HepG2 (cell line): ENCODE measurements at regions not wholly inside any gene's neighbourhood (a gene's known extent, or its start where the extent isn't known, plus 50 kb on each side); places are given as distances from the start of the nearest gene placed in this dataset.

Experiments used
- ATAC-seq: fragments of 200-7000 bp; cut with Tn5 transposase; 3 replicates; pipeline ENCODE4 v1.9.1; 2020; ENCODE audit warnings: mild to moderate bottlenecking, moderate library complexity
- BruUV-seq: library from RNA; stranded (reverse); fragments of 400-500 nt; replicated peaks from 2 replicates; lab custom pipeline; 2021; lab: Mats Ljungman, UMichigan
- CTCF ChIA-PET: fragments of 300-600 bp; formaldehyde crosslinking; extraction: SDS; loops from one replicate; lab custom pipeline; 2021; ENCODE audit warnings: low total read pairs, inconsistent platforms, low intra/inter-chr PET ratio; lab: Yijun Ruan, JAX
- POLR2A ChIA-PET: fragments of 350-600 bp; sonication (Branson Sonifier 250); formaldehyde crosslinking; loops from one replicate; lab custom pipeline; 2020; ENCODE audit warnings: antibody characterized with exemption, inconsistent platforms; lab: Yijun Ruan, JAX
- DNase-seq: peaks from one replicate; pipeline ENCODE4 v3.0.0-alpha.2; 2015; ENCODE audit warnings: low spot score
- FAIRE-seq: peaks from 3 replicates; lab custom pipeline; 2011; peaks lifted over from hg19 to GRCh38; lab: Jason Lieb, UNC
- H2AFZ ChIP-seq: one replicate; pipeline ENCODE4 v1.6.1; 2011; ENCODE audit warnings: low read length, inconsistent platforms
- H3K27ac ChIP-seq: fragments of 300-600 bp; 3 replicates; pipeline ENCODE4 v1.8.0; 2011; ENCODE audit warnings: mixed run types, mild to moderate bottlenecking, mixed read lengths, low read length, inconsistent platforms; ENCODE audit not compliant: insufficient read depth; ENCODE audit errors: extremely low read length
- H3K27me3 ChIP-seq, 2 experiments: fragments of 200-600 bp in 1 of 2; 2 replicates in 1 of 2; 3 replicates in 1 of 2; pipeline versions ENCODE4 v1.6.0 to v1.8.0; 2011; ENCODE audit warnings: low read length in 2 of 2, mild to moderate bottlenecking in 2 of 2, moderate library complexity in 2 of 2, inconsistent platforms in 1 of 2; ENCODE audit not compliant: insufficient read depth in 2 of 2, control insufficient read depth in 1 of 2
- H3K36me3 ChIP-seq, 2 experiments: fragments of 200-600 bp in 1 of 2; replicated peaks in 1 of 2; 2 replicates in 1 of 2; 3 replicates in 1 of 2; pipeline versions ENCODE4 v1.5.1 to v1.8.0; 2011; ENCODE audit warnings: low read length in 2 of 2, inconsistent platforms in 1 of 2; ENCODE audit not compliant: insufficient read depth in 2 of 2, control insufficient read depth in 1 of 2
- H3K4me1 ChIP-seq: 2 replicates; pipeline ENCODE4 v1.5.1; 2012; ENCODE audit warnings: low read length, inconsistent platforms; ENCODE audit not compliant: insufficient read depth
- H3K4me2 ChIP-seq: 2 replicates; pipeline ENCODE4 v1.6.0; 2011; ENCODE audit warnings: low read depth, low read length, inconsistent platforms
- H3K4me3 ChIP-seq, 3 experiments: fragments of 200-600 bp in 1 of 3; sonication (generic), shearing (Covaris generic) in 1 of 3; replicated peaks in 1 of 3; 2 replicates each; pipeline ENCODE4 v1.5.1; 2011 to 2016; ENCODE audit warnings: low read length in 3 of 3, inconsistent platforms in 2 of 3, low read depth in 2 of 3, mild to moderate bottlenecking in 2 of 3, control low read depth in 1 of 3, mixed read lengths in 1 of 3; ENCODE audit not compliant: insufficient read depth in 1 of 3
- H3K79me2 ChIP-seq: one replicate; pipeline ENCODE4 v1.6.1; 2011; ENCODE audit warnings: low read length, inconsistent platforms; ENCODE audit not compliant: insufficient read depth
- H3K9ac ChIP-seq: 2 replicates; pipeline ENCODE4 v1.6.0; 2011; ENCODE audit warnings: mild to moderate bottlenecking, low read depth, low read length, inconsistent platforms; ENCODE audit not compliant: insufficient read depth
- H3K9me3 ChIP-seq: 2 replicates; pipeline ENCODE4 v1.5.1; 2012; ENCODE audit warnings: mild to moderate bottlenecking, low read length
- H4K20me1 ChIP-seq: 2 replicates; pipeline ENCODE4 v1.6.0; 2011; ENCODE audit warnings: inconsistent platforms, mild to moderate bottlenecking, low read length, moderate library complexity; ENCODE audit not compliant: insufficient read depth
- AHR ChIP-seq: IDR thresholded peaks from 2 replicates; pipeline ENCODE4 v1.6.1; 2018; ENCODE audit warnings: missing genetic modification reagents, missing compliant biosample characterization
- PHB2 ChIP-seq: fragments of 450-650 bp; IDR thresholded peaks from 2 replicates; pipeline ENCODE4 v1.6.1; 2018; ENCODE audit not compliant: partially characterized antibody
- PHF8 ChIP-seq: sonication (generic); formaldehyde crosslinking; IDR thresholded peaks from 2 replicates; pipeline ENCODE4 v1.5.0; 2020; ENCODE audit warnings: missing genetic modification reagents
- RFX3 ChIP-seq: IDR thresholded peaks from 2 replicates; pipeline ENCODE4 v1.6.1; 2016; ENCODE audit warnings: missing biosample characterization, missing genetic modification reagents
- SMARCC2 ChIP-seq: fragments of 450-650 bp; IDR thresholded peaks from 2 replicates; pipeline ENCODE4 v1.6.1; 2017; ENCODE audit warnings: antibody characterized with exemption, mild to moderate bottlenecking
- TMF1 ChIP-seq: sonication (generic); formaldehyde crosslinking; IDR thresholded peaks from 2 replicates; pipeline ENCODE4 v1.8.1; 2022; ENCODE audit warnings: low read depth, missing genetic modification reagents
- ZBTB3 ChIP-seq: sonication (generic); formaldehyde crosslinking; IDR thresholded peaks from 2 replicates; pipeline ENCODE4 v1.4.0; 2020; ENCODE audit warnings: low read depth, mild to moderate bottlenecking, moderate library complexity, missing genetic modification reagents, borderline replicate concordance
- ZNF335 ChIP-seq: sonication (generic); formaldehyde crosslinking; IDR thresholded peaks from 2 replicates; pipeline ENCODE4 v1.4.0; 2020; ENCODE audit warnings: missing genetic modification reagents
- WGBS: methylation state at CpG from one replicate; pipeline ENCODE4 v1.1.6; 2017; ENCODE audit warnings: low lambda C conversion rate; 5-methylcytosine and 5-hydroxymethylcytosine counted together
- in situ Hi-C: cut with HindIII; loops from 2 replicates; pipeline ENCODE4 v1.10.0; 2017; ENCODE audit warnings: low pct_unique_long_range_greater_than_20kb; ENCODE audit not compliant: extremely low pct_ligation_motif_present
- intact Hi-C: fragments of 100-400 bp; cut with micrococcal nuclease; formaldehyde crosslinking; loops from one replicate; pipeline ENCODE4 v1.10.0; 2022; ENCODE audit not compliant: unreplicated experiment
- TF ChIP-seq, protein P1 (sequence below): sonication (generic); formaldehyde crosslinking; IDR thresholded peaks from 2 replicates; pipeline ENCODE4 v1.4.0; 2020; ENCODE audit warnings: missing genetic modification reagents, borderline replicate concordance
- TF ChIP-seq, protein P2 (sequence below): sonication (generic); formaldehyde crosslinking; IDR thresholded peaks from 2 replicates; pipeline ENCODE4 v1.4.0; 2020; ENCODE audit warnings: missing genetic modification reagents, borderline replicate concordance
- TF ChIP-seq, protein P3 (sequence below): sonication (generic); formaldehyde crosslinking; IDR thresholded peaks from 2 replicates; pipeline ENCODE4 v1.8.0; 2022; ENCODE audit warnings: mild to moderate bottlenecking, missing genetic modification reagents, borderline replicate concordance
- TF ChIP-seq, protein P4 (sequence below): IDR thresholded peaks from 2 replicates; pipeline ENCODE4 v1.6.1; 2012; ENCODE audit warnings: inconsistent platforms
- TF ChIP-seq, protein P5 (sequence below): sonication (generic); formaldehyde crosslinking; IDR thresholded peaks from 2 replicates; pipeline ENCODE4 v1.4.0; 2020; ENCODE audit warnings: missing genetic modification reagents
- TF ChIP-seq, protein P6 (sequence below): sonication (generic); formaldehyde crosslinking; IDR thresholded peaks from 2 replicates; pipeline ENCODE4 v1.4.0; 2020; ENCODE audit warnings: missing genetic modification reagents

DNA sequence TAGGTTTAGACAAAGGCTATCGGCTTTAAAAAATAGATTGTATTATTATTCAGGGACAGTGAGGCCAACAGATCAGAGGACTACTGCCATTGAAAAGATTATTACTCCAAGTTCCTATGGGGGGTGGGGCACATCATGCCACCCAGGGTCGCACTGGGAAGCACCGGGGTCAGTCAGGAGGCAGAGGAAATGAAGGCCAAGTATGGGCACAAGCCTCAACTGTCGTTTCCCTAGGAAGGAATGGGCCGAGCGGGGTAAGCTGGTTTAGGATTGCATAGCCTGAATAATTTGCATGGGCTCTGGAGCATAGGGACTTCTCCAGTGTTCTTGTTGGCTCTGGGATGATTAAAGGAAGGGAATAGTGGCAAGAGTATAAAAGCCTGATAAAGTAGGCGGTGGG, 205.3 kb downstream of the NOVA1 start:
- Histone ChIP-seq H4K20me1 (no peaks in the 10 kb centered on the region), H3K4me2 (no peak overlapping the region), H3K9me3 (peaks cover 93% of the 10 kb centered on the region), H3K4me1 (no peaks in the 10 kb centered on the region), H3K4me3 (no peak overlapping the region), H3K36me3 (no peaks in the 10 kb centered on the region), H3K27me3 (no peaks in the 10 kb centered on the region), H3K27ac (no peak overlapping the region), H3K9ac (no peak overlapping the region), H2AFZ (no peak overlapping the region), H3K79me2 (no peaks in the 10 kb centered on the region)
- no TSS peak for BruUV-seq
- ATAC-seq (no peak), DNase-seq (no peak), FAIRE-seq (no peak)
- ChIA-PET CTCF (no interaction called here), POLR2A (no interaction called here)
- in situ Hi-C loops: no loop called here
- intact Hi-C loops: no loop called here
- 25% methylated on average over 7 of the region's 7 CpGs for whole genome bisulfite sequencing
- TF ChIP-seq, protein P1, sequence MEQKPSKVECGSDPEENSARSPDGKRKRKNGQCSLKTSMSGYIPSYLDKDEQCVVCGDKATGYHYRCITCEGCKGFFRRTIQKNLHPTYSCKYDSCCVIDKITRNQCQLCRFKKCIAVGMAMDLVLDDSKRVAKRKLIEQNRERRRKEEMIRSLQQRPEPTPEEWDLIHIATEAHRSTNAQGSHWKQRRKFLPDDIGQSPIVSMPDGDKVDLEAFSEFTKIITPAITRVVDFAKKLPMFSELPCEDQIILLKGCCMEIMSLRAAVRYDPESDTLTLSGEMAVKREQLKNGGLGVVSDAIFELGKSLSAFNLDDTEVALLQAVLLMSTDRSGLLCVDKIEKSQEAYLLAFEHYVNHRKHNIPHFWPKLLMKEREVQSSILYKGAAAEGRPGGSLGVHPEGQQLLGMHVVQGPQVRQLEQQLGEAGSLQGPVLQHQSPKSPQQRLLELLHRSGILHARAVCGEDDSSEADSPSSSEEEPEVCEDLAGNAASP: no peak
- TF ChIP-seq RFX3 (CRISPR knock-in tag) (no peak), ZBTB3 (CRISPR knock-in tag) (no peak), SMARCC2 (no peak), PHB2 (no peak), AHR (CRISPR knock-in tag) (no peak), ZNF335 (CRISPR knock-in tag) (no peak), TMF1 (CRISPR knock-in tag) (no peak), PHF8 (CRISPR knock-in tag) (no peak)
- TF ChIP-seq, protein P2, sequence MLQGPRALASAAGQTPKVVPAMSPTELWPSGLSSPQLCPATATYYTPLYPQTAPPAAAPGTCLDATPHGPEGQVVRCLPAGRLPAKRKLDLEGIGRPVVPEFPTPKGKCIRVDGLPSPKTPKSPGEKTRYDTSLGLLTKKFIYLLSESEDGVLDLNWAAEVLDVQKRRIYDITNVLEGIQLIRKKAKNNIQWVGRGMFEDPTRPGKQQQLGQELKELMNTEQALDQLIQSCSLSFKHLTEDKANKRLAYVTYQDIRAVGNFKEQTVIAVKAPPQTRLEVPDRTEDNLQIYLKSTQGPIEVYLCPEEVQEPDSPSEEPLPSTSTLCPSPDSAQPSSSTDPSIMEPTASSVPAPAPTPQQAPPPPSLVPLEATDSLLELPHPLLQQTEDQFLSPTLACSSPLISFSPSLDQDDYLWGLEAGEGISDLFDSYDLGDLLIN (CRISPR knock-in tag): no peak
- TF ChIP-seq, protein P3, sequence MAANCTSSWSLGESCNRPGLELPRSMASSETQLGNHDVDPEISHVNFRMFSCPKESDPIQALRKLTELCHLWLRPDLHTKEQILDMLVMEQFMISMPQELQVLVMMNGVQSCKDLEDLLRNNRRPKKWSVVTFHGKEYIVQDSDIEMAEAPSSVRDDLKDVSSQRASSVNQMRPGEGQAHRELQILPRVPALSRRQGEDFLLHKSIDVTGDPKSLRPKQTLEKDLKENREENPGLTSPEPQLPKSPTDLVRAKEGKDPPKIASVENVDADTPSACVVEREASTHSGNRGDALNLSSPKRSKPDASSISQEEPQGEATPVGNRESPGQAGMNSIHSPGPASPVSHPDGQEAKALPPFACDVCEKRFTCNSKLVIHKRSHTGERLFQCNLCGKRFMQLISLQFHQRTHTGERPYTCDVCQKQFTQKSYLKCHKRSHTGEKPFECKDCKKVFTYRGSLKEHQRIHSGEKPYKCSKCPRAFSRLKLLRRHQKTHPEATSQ: no peak
- TF ChIP-seq, protein P4, sequence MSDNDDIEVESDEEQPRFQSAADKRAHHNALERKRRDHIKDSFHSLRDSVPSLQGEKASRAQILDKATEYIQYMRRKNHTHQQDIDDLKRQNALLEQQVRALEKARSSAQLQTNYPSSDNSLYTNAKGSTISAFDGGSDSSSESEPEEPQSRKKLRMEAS: no peak
- TF ChIP-seq, protein P5, sequence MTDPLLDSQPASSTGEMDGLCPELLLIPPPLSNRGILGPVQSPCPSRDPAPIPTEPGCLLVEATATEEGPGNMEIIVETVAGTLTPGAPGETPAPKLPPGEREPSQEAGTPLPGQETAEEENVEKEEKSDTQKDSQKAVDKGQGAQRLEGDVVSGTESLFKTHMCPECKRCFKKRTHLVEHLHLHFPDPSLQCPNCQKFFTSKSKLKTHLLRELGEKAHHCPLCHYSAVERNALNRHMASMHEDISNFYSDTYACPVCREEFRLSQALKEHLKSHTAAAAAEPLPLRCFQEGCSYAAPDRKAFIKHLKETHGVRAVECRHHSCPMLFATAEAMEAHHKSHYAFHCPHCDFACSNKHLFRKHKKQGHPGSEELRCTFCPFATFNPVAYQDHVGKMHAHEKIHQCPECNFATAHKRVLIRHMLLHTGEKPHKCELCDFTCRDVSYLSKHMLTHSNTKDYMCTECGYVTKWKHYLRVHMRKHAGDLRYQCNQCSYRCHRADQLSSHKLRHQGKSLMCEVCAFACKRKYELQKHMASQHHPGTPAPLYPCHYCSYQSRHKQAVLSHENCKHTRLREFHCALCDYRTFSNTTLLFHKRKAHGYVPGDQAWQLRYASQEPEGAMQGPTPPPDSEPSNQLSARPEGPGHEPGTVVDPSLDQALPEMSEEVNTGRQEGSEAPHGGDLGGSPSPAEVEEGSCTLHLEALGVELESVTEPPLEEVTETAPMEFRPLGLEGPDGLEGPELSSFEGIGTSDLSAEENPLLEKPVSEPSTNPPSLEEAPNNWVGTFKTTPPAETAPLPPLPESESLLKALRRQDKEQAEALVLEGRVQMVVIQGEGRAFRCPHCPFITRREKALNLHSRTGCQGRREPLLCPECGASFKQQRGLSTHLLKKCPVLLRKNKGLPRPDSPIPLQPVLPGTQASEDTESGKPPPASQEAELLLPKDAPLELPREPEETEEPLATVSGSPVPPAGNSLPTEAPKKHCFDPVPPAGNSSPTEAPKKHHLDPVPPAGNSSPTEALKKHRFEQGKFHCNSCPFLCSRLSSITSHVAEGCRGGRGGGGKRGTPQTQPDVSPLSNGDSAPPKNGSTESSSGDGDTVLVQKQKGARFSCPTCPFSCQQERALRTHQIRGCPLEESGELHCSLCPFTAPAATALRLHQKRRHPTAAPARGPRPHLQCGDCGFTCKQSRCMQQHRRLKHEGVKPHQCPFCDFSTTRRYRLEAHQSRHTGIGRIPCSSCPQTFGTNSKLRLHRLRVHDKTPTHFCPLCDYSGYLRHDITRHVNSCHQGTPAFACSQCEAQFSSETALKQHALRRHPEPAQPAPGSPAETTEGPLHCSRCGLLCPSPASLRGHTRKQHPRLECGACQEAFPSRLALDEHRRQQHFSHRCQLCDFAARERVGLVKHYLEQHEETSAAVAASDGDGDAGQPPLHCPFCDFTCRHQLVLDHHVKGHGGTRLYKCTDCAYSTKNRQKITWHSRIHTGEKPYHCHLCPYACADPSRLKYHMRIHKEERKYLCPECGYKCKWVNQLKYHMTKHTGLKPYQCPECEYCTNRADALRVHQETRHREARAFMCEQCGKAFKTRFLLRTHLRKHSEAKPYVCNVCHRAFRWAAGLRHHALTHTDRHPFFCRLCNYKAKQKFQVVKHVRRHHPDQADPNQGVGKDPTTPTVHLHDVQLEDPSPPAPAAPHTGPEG (CRISPR knock-in tag): no peak
- TF ChIP-seq, protein P6, sequence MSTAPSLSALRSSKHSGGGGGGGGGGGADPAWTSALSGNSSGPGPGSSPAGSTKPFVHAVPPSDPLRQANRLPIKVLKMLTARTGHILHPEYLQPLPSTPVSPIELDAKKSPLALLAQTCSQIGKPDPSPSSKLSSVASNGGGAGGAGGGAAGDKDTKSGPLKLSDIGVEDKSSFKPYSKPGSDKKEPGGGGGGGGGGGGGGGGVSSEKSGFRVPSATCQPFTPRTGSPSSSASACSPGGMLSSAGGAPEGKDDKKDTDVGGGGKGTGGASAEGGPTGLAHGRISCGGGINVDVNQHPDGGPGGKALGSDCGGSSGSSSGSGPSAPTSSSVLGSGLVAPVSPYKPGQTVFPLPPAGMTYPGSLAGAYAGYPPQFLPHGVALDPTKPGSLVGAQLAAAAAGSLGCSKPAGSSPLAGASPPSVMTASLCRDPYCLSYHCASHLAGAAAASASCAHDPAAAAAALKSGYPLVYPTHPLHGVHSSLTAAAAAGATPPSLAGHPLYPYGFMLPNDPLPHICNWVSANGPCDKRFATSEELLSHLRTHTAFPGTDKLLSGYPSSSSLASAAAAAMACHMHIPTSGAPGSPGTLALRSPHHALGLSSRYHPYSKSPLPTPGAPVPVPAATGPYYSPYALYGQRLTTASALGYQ (CRISPR knock-in tag): no peak
